HAP-1 (cell line): ENCODE measurements at regions not wholly inside any gene's neighbourhood (a gene's known extent, or its start where the extent isn't known, plus 50 kb on each side); places are given as distances from the start of the nearest gene placed in this dataset.

Experiments
- DNase-seq, 2 experiments: peaks; one replicate each; pipeline ENCODE4 v3.0.0-alpha.2; 2016 to 2020; ENCODE audit warnings: low spot score in 2 of 2
- H3K27me3 ChIP-seq: fragments of 250-450 bp; sonication (Bioruptor Pico); 2 replicates; pipeline ENCODE4 v1.5.1; 2020; ENCODE audit warnings: low read depth, mild to moderate bottlenecking, moderate library complexity
- H3K36me3 ChIP-seq: fragments of 250-450 bp; sonication (Bioruptor Pico); replicated peaks from 2 replicates; pipeline ENCODE4 v1.5.1; 2020; ENCODE audit warnings: mild to moderate bottlenecking
- H3K4me1 ChIP-seq: fragments of 250-450 bp; sonication (Bioruptor Pico); 2 replicates; pipeline ENCODE4 v1.5.1; 2020; ENCODE audit warnings: mild to moderate bottlenecking
- H3K4me3 ChIP-seq: fragments of 250-450 bp; sonication (Bioruptor Pico); 2 replicates; pipeline ENCODE4 v1.5.1; 2020; ENCODE audit warnings: mild to moderate bottlenecking, moderate library complexity
- H3K9me3 ChIP-seq: fragments of 250-450 bp; sonication (Bioruptor Pico); 2 replicates; pipeline ENCODE4 v1.5.1; 2020; ENCODE audit warnings: mild to moderate bottlenecking, moderate library complexity
- in situ Hi-C: fragments of 300-500 bp; cut with MboI; formaldehyde crosslinking; loops from 3 replicates; pipeline ENCODE4 v1.14.3; 2020; ENCODE audit warnings: low sequenced_read_pairs, inconsistent platforms, mixed read lengths

GRCh38 chrX:69289046-69289792 is 124.0 kb upstream of the PJA1 start:
- in situ Hi-C loops: loop anchor here (25.0 kb wide), 2 partner anchors 777 to 1102 kb away; no protein-coding TSS in a partner anchor
- Histone ChIP-seq H3K27me3 (no peaks in the 10 kb centered on the region), H3K4me3 (no peak overlapping the region), H3K36me3 (no peaks in the 10 kb centered on the region), H3K9me3 (no peaks in the 10 kb centered on the region), H3K4me1 (peaks cover 21% of the 10 kb centered on the region)
- DNase-seq: no peak

GRCh38 chrX:69287095-69287494 is 121.8 kb upstream of the PJA1 start:
- DNase-seq: no peak
- no peak overlapping the region for H3K4me3 ChIP-seq
- no peaks in the 10 kb centered on the region for H3K9me3 ChIP-seq
- H3K27me3 ChIP-seq: no peaks in the 10 kb centered on the region
- peaks cover 36% of the 10 kb centered on the region for H3K4me1 ChIP-seq
- no peaks in the 10 kb centered on the region for H3K36me3 ChIP-seq
- in situ Hi-C loops: loop anchor here (25.0 kb wide), 2 partner anchors 775 to 1100 kb away; no protein-coding TSS in a partner anchor

GRCh38 chrX:69286565-69286906 is 121.3 kb upstream of the PJA1 start:
- no peak for DNase-seq
- peaks cover 42% of the 10 kb centered on the region for H3K4me1 ChIP-seq
- H3K27me3 ChIP-seq: no peaks in the 10 kb centered on the region
- in situ Hi-C loops: loop anchor here (25.0 kb wide), 2 partner anchors 774 to 1099 kb away; no protein-coding TSS in a partner anchor
- H3K4me3 ChIP-seq: no peak overlapping the region
- H3K9me3 ChIP-seq: no peaks in the 10 kb centered on the region
- no peaks in the 10 kb centered on the region for H3K36me3 ChIP-seq

- in situ Hi-C loops: loop anchor here (25.0 kb wide), 2 partner anchors 774 to 1099 kb away; no protein-coding TSS in a partner anchor
- H3K27me3 ChIP-seq: no peaks in the 10 kb centered on the region
- H3K4me3 ChIP-seq: peak overlapping the region; percentile 11
- no peaks in the 10 kb centered on the region for H3K36me3 ChIP-seq
- peak; percentile 89 to 96 for DNase-seq
- no peaks in the 10 kb centered on the region for H3K9me3 ChIP-seq
- peaks cover 47% of the 10 kb centered on the region for H3K4me1 ChIP-seq
These were observed 120.8 kb upstream of the PJA1 start for GRCh38 chrX:69285881-69286564.

GRCh38 chrX:69285401-69285877 is 120.2 kb upstream of the PJA1 start:
- Histone ChIP-seq H3K4me3 (peak overlapping the region; percentile 11), H3K4me1 (peaks cover 53% of the 10 kb centered on the region), H3K9me3 (no peaks in the 10 kb centered on the region), H3K36me3 (no peaks in the 10 kb centered on the region), H3K27me3 (no peaks in the 10 kb centered on the region)
- peak; percentile 70 to 74 for DNase-seq
- in situ Hi-C loops: loop anchor here (25.0 kb wide), 2 partner anchors 773 to 1098 kb away; no protein-coding TSS in a partner anchor

- Histone ChIP-seq H3K4me3 (no peak overlapping the region), H3K9me3 (no peaks in the 10 kb centered on the region), H3K27me3 (no peaks in the 10 kb centered on the region), H3K36me3 (no peaks in the 10 kb centered on the region), H3K4me1 (peaks cover 62% of the 10 kb centered on the region)
- DNase-seq: no peak
- in situ Hi-C loops: loop anchor here (5.0 to 25.0 kb wide), 5 partner anchors 62 to 1097 kb away; partner anchors contain the start of gene EFNB1
These were observed 119.2 kb upstream of the PJA1 start for GRCh38 chrX:69284491-69284890.

- Histone ChIP-seq H3K36me3 (no peaks in the 10 kb centered on the region), H3K4me1 (peaks cover 76% of the 10 kb centered on the region), H3K27me3 (no peaks in the 10 kb centered on the region), H3K4me3 (no peak overlapping the region), H3K9me3 (no peaks in the 10 kb centered on the region)
- DNase-seq: peak; percentile 49 to 76
- in situ Hi-C loops: loop anchor here (5.0 to 25.0 kb wide), 5 partner anchors 61 to 1096 kb away; partner anchors contain the start of gene EFNB1
These were observed 117.8 kb upstream of the PJA1 start for GRCh38 chrX:69282893-69283690.

GRCh38 chrX:69280933-69281332 is 115.7 kb upstream of the PJA1 start:
- Histone ChIP-seq H3K27me3 (no peaks in the 10 kb centered on the region), H3K4me3 (no peak overlapping the region), H3K4me1 (peaks cover 86% of the 10 kb centered on the region), H3K36me3 (no peaks in the 10 kb centered on the region), H3K9me3 (no peaks in the 10 kb centered on the region)
- in situ Hi-C loops: loop anchor here (5.0 to 25.0 kb wide), 5 partner anchors 59 to 1094 kb away; partner anchors contain the start of gene EFNB1
- no peak for DNase-seq

GRCh38 chrX:69279234-69279633 is 114.0 kb upstream of the PJA1 start:
- no peaks in the 10 kb centered on the region for H3K27me3 ChIP-seq
- no peaks in the 10 kb centered on the region for H3K9me3 ChIP-seq
- no peaks in the 10 kb centered on the region for H3K36me3 ChIP-seq
- DNase-seq: no peak
- in situ Hi-C loops: loop anchor here (25.0 kb wide), 2 partner anchors 767 to 1092 kb away; no protein-coding TSS in a partner anchor
- no peak overlapping the region for H3K4me3 ChIP-seq
- H3K4me1 ChIP-seq: peaks cover 71% of the 10 kb centered on the region

- in situ Hi-C loops: loop anchor here (25.0 kb wide), 2 partner anchors 766 to 1091 kb away; no protein-coding TSS in a partner anchor
- no peaks in the 10 kb centered on the region for H3K36me3 ChIP-seq
- H3K4me1 ChIP-seq: peaks cover 70% of the 10 kb centered on the region
- DNase-seq: peak; percentile 93 to 94
- H3K4me3 ChIP-seq: no peak overlapping the region
- H3K27me3 ChIP-seq: no peaks in the 10 kb centered on the region
- H3K9me3 ChIP-seq: no peaks in the 10 kb centered on the region
These were observed 112.9 kb upstream of the PJA1 start for GRCh38 chrX:69278031-69278687.

- H3K4me3 ChIP-seq: no peak overlapping the region
- H3K4me1 ChIP-seq: peaks cover 63% of the 10 kb centered on the region
- in situ Hi-C loops: loop anchor here (25.0 kb wide), 2 partner anchors 765 to 1090 kb away; no protein-coding TSS in a partner anchor
- DNase-seq: no peak
- H3K27me3 ChIP-seq: no peaks in the 10 kb centered on the region
- no peaks in the 10 kb centered on the region for H3K36me3 ChIP-seq
- H3K9me3 ChIP-seq: no peaks in the 10 kb centered on the region
These were observed 112.2 kb upstream of the PJA1 start for GRCh38 chrX:69277369-69277990.

- in situ Hi-C loops: no loop called here
- DNase-seq: no peak
- Histone ChIP-seq H3K4me1 (peaks cover 20% of the 10 kb centered on the region), H3K9me3 (no peaks in the 10 kb centered on the region), H3K27me3 (no peaks in the 10 kb centered on the region), H3K4me3 (no peak overlapping the region), H3K36me3 (no peaks in the 10 kb centered on the region)
These were observed 103.4 kb upstream of the PJA1 start for GRCh38 chrX:69268611-69269010.
